ENCODE measurements at regions not wholly inside any gene's neighbourhood (a gene's known extent, or its start where the extent isn't known, plus 50 kb on each side); places are given as distances from the start of the nearest gene placed in this dataset.

DNA sequence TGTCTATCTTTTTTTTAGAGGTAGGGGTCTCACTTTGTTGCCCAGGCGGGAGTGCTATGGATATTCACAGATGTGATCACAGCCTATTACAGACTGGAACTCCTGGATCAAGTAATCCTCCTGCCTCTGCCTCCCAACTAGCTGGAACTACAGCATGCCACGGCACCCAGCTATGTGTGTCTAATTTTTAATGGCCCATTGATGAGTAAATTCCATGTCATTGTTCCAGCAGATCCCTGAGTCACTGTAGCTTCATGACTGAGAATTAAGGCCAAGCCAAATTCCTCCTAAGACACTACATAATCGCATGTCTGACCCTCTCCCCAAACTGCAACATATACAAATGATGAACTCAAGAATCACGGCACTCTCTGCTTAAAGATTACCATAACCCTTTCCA, 84.2 kb upstream of the RGS2 start:
- TF ChIP-seq CTCF (conservative IDR thresholded peaks at IDR 0.05; ENCODE audit: low read depth, low read length) (no peak), EZH2 (IDR thresholded peaks at IDR 0.05; ENCODE audit: borderline replicate concordance, low read depth, low read length, poor library complexity, severe bottlenecking) (no peak)

Measured in A673 (cell line).